GM19328 (cell line): ENCODE measurements at regions not wholly inside any gene's neighbourhood (a gene's known extent, or its start where the extent isn't known, plus 50 kb on each side); places are given as distances from the start of the nearest gene placed in this dataset.
"Not testable (repeated sequence)": the region's sequence is repeated elsewhere in the genome, so short reads cannot be mapped to it uniquely, and the experiment has no call there.

Source experiments
- ATAC-seq: cut with Tn5 transposase; IDR thresholded peaks from one replicate; pipeline ENCODE4 v1.9.1; 2021; ENCODE audit warnings: mild to moderate bottlenecking, moderate library complexity; ENCODE audit not compliant: unreplicated experiment

GRCh38 chr5:109989161-109989560 lies 299.4 kb downstream of the MAN2A1 start:
- no peak for ATAC-seq

GRCh38 chr5:109989994-109990722 lies 300.4 kb downstream of the MAN2A1 start:
- ATAC-seq = no peak

- no peak for ATAC-seq
Observed at GRCh38 chr5:109990723-109991359, 301.1 kb downstream of the MAN2A1 start.

- no peak for ATAC-seq
Observed at GRCh38 chr5:109992264-109992915, 302.7 kb downstream of the MAN2A1 start.

GRCh38 chr5:109994135-109994534 lies 304.4 kb downstream of the MAN2A1 start:
- ATAC-seq = no peak

GRCh38 chr5:109996246-109996645 lies 306.5 kb downstream of the MAN2A1 start:
- no peak for ATAC-seq

GRCh38 chr5:109997161-109997560 lies 307.4 kb downstream of the MAN2A1 start:
- ATAC-seq = no peak

- ATAC-seq = no peak
Observed at GRCh38 chr5:109998208-109998607, 308.5 kb downstream of the MAN2A1 start.

- ATAC-seq = no peak
Observed at GRCh38 chr5:109998726-109999125, 309.0 kb downstream of the MAN2A1 start.

GRCh38 chr5:110001648-110002047 lies 311.9 kb downstream of the MAN2A1 start:
- no peak for ATAC-seq

GRCh38 chr5:110002652-110003051 lies 312.9 kb downstream of the MAN2A1 start:
- ATAC-seq = no peak

- ATAC-seq = not testable (repeated sequence)
Observed at GRCh38 chr5:110005907-110006562, 316.3 kb downstream of the MAN2A1 start.

- no peak for ATAC-seq
Observed at GRCh38 chr5:110007101-110007500, 317.4 kb downstream of the MAN2A1 start.

GRCh38 chr5:110008131-110008530 lies 318.4 kb downstream of the MAN2A1 start:
- ATAC-seq = no peak

- no peak for ATAC-seq
Observed at GRCh38 chr5:110012145-110012544, 322.4 kb downstream of the MAN2A1 start.

- ATAC-seq = no peak
Observed at GRCh38 chr5:110013017-110013416, 323.3 kb downstream of the MAN2A1 start.

GRCh38 chr5:110017854-110018253 lies 328.1 kb downstream of the MAN2A1 start:
- ATAC-seq = no peak

GRCh38 chr5:110018509-110018908 lies 328.8 kb downstream of the MAN2A1 start:
- ATAC-seq = no peak

GRCh38 chr5:110019119-110019518 lies 329.4 kb downstream of the MAN2A1 start:
- no peak for ATAC-seq

- no peak for ATAC-seq
Observed at GRCh38 chr5:110019780-110020179, 330.1 kb downstream of the MAN2A1 start.

GRCh38 chr5:110021251-110021650 lies 331.5 kb downstream of the MAN2A1 start:
- ATAC-seq = no peak

- no peak for ATAC-seq
Observed at GRCh38 chr5:110025160-110025559, 335.4 kb downstream of the MAN2A1 start.
